ENCODE measurements at regions not wholly inside any gene's neighbourhood (a gene's known extent, or its start where the extent isn't known, plus 50 kb on each side); places are given as distances from the start of the nearest gene placed in this dataset. TPM values are rescaled to one million over a fixed set of nuclear protein-coding genes. Genes with fewer than 3 reads are reported as not detected.

- Histone ChIP-seq H3K36me3 (no peaks in the 10 kb centered on the region), H3K4me3 (no peak overlapping the region), H3K4me1 (no peaks in the 10 kb centered on the region), H3K27me3 (no peaks in the 10 kb centered on the region), H3K9me3 (no peaks in the 10 kb centered on the region), H3K27ac (no peak overlapping the region)
- TF ChIP-seq CTCF (IDR thresholded peaks at IDR 0.05) (no peak), POLR2A (IDR thresholded peaks at IDR 0.05) (no peak), EP300 (IDR thresholded peaks at IDR 0.05) (no peak)
- WGBS, 2 donors: 57 to 58% methylated on average over 3 of the region's 3 CpGs
- no peak for DNase-seq (ENCODE audit: low spot score in 2 of 2)
Measured at GRCh38 chr3:154482507-154482906, 52.5 kb upstream of the GPR149 start.

DNA sequence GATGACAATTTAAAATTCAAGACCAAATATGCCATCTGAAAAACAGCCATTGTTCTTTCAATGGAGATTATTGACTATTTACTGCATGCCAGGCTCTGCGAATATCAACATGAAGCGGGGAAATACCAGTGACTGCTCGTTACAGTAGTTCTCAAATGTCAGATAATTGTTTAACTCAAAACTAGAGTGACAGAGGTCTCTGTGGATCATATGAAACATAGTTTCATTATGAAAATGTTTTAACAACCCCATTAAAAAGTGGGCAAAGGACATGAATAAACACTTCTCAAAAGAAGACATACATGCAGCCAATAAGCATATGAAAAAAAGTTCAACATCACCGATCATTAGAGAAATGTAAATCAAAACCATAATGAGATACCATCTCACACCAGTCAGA lies 50.0 kb upstream of the GPR149 start:
- H3K9me3 ChIP-seq: no peaks in the 10 kb centered on the region
- TF ChIP-seq POLR2A (IDR thresholded peaks at IDR 0.05) (no peak), CTCF (IDR thresholded peaks at IDR 0.05) (no peak), EP300 (IDR thresholded peaks at IDR 0.05) (no peak)
- H3K27ac ChIP-seq: no peak overlapping the region
- H3K4me3 ChIP-seq: no peak overlapping the region
- WGBS, 2 donors: 60 to 65% methylated on average over 4 of the region's 4 CpGs
- no peaks in the 10 kb centered on the region for H3K4me1 ChIP-seq
- no peaks in the 10 kb centered on the region for H3K36me3 ChIP-seq
- no peaks in the 10 kb centered on the region for H3K27me3 ChIP-seq
- DNase-seq (ENCODE audit: low spot score in 2 of 2): no peak

Small RNA genes in the stretch of these regions (small RNA-seq; reads per million reads assigned to genes)
- not detected for gene DYNLL1P5
